Bone marrow (tissue), 2 donors: ENCODE measurements at regions not wholly inside any gene's neighbourhood (a gene's known extent, or its start where the extent isn't known, plus 50 kb on each side); places are given as distances from the start of the nearest gene placed in this dataset.
A peak's percentile ranks its signal among the peaks of the same experiment; 100 is the strongest.
"Not testable (repeated sequence)": the region's sequence is repeated elsewhere in the genome, so short reads cannot be mapped to it uniquely, and the experiment has no call there.

ENCODE experiments used
- DNase-seq, 2 donors: peaks; one replicate each; lab custom pipeline; 2025; lab: John Stamatoyannopoulos, UW

DNA sequence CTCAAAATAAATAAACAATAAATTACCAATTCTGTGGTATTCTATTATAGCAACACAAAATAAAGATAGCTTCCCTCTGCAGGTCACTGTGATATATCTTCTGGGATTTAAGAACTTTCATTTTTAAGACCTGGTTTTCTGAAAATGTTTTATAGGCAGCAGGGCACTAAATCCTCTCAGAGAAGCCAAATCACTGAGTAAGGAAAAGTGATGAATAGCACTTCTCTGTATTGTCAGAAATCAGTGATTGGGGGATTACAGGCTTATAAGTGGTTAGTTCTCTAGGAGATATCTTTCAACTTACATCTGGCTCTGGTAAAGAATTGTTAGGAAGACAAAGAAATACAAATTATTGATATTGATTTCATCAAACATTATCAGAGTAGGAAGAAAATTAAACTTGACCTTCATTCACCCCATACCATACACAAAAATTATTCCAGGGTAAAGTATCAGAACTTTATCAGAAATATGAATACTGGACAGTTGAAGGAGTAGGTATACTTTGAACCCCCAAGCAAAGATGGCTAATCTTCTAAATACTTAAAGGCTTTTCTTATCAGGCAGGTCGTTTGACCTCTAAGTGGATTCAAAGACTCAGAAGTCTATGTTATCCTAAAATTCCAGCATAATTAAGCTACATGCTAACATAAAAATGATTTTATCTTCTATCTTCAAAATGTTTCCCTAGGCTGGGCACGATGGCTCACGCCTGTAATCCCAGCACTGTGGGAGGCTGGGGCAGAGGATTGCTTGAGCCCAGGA is 81.6 kb upstream of the USP9X start:
- DNase-seq: no peak

DNA sequence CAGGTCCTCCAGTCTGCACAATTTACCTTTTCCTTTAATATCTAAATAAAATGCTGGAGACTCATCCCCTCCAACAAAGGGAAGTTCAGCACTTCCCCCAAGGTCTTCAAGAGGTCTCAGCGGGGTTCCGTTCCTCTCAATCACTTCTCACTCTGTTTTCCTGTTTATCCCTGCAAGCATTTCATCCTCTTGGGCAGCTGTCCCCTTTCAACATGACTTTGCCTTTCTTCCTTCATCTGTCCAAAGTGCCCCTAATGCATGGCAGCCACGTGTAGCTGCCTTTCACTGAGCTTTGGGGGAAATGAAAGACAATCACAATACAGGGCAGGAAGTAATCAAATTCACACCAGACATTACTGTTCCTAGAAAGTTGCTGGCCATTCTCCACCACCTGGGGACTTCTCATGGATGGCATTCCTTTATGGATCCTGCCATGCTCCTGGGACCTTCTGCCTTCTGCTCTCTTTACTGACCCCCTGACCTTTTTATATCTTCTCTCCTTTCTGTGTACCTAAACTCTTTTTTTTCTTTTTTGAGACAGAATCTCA is 79.7 kb upstream of the USP9X start:
- DNase-seq: peak in 1 of 2 donors; percentile 5

DNA sequence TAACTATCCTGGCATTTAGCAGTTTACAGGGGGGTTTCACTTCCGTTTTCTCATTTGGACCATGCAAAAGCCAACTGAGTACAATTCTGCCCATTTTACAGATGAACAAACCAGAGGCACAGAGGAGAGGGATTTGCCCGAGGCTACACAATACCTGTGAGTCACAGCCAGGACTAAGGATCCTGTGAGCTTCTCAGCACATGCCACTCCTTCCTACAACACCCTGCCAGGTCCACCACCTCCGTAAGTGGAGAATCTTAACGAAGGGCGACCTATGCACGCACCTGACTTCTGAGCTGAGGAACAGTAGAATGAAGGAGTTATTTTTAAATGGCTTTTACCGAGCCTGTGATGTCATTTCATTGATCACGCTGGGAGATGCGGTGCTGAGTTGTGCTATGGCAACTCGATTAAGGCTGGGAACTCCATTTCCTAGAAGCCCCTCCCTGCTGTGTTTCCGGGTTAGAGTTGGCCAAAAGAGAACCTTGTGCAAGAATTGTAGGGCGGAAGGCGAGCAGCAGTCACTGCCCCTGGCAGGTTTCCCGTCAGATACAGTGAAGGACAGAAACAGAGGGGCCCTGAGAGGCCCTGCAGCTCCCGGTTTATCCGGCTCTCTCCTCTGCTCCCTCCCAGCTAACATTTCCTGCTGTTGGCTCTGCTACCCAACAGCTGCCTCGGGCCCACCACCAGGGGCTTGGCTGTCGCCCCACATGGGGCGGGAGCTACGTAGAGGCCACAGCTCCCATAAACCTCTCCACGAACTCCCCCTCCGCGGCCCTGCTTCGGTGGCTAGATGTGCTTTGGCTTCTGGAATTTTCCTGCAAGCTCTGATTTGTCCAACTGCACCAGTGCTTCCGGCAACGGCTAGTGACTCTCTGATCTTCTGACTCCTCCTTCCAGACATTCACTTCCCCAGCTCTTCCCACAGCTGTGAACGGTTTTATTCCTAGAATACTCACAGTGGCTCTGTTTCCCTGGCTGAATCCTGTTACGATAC is 75.1 kb upstream of the USP9X start:
- DNase-seq: peak; percentile 24 to 57

DNA sequence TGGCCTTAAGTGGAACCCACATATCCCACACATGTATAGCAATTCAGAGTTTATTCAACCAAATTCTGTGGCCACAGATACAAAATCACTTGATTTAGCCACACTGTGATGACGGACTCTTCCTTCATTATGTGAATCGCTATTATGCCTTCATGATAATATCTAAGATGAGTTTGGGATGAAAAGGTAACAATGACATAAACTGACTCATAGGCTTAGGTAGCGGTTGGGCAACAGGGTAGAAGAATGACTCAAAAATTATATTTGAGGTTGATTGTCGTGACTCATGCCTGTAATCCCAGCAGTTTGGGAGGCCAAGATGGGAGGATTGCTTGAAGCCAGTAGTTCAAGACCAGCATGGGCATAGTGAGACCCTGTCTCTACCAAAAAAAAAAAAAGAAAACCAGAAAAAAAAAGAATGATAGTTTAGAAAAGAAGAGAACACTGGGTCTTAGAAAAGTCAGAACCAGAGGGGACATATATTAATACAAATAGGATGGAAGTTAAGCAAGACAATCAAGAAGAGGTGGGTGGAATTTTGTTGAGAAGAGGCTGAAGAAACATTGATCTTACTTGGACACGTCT is 70.4 kb upstream of the USP9X start:
- no peak for DNase-seq

DNA sequence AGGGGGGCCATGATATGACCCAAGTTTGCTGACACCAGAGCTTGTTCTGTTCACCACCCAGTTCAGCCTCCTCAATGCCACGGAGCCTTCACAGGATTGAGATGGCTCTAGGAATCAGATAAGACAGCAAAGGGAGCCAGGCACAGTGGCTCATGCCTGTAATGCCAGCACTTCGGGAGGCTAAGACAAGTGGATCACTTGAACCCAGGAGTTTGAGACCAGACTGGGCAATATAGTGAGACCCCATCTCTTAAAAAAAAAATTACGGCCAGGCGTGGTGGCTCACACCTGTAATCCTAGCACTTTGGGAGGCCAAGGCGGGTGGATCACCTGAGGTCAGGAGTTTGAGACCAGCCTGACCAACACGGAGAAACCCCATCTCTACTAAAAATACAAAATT is 67.5 kb upstream of the USP9X start:
- not testable (repeated sequence) for DNase-seq

DNA sequence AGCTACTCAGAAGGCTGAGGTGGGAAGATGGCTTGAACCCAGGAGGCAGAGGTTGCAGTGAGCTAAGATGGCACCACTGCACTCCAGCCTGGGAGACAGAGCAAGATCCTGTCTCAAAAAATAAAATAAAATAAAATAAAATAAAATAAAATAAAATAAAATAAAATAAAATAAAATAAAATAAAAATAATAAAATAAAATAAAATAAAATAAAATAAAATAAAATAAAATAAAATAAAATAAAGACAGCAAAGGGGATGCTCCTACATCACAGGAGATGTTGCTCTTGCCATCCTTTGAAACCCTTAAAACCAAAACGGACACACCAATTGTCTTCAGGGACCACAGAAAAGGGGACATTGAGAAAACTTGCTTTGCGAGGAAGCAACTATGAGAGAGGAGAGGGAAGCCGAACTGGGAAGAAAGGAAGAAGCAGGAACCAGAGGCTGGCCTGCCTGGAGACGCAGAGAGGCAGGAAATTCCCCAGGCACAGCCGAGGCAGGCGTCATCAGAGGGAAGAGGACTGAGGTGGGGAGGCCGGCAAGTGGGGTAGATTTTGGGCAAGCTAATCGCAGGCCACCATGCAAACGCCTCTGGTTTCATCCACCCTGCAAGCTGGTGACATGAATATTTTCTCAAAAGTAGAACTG is 66.7 kb upstream of the USP9X start:
- not testable (repeated sequence) for DNase-seq

DNA sequence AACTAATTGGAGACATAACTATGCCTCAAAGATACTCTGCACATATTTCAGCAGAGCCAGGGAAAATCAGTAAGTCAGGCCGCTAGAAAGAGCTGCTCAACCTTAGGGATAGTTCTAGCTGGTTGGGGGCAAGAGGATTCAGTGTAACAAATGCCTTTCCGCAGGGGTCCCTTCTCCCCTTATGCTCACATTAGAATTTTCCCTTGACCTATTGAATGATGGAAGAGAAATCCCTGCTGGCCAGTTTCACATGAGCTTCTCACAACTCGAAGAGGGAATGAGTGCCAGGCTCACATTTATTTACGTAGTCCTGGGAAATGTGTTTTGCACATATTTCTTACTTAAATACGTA is 66.2 kb upstream of the USP9X start:
- no peak for DNase-seq

DNA sequence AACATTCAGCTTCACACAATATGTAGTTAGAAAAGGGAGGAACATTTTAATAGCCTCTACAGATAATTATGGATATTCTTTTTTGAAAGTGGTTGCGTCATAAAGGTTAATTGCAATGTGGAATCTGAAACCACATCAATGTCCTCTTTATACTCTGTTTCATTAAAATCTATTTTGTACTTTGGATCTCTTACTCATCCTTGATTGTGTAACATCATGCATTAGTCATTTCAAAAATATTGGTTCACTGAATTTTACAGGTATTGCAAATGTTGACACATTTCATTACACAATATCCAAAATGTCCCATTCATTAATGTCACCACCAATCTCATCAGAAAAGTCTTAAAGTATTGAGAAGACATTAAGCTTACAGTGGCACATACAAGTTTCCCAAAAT is 62.7 kb upstream of the USP9X start:
- DNase-seq: no peak

DNA sequence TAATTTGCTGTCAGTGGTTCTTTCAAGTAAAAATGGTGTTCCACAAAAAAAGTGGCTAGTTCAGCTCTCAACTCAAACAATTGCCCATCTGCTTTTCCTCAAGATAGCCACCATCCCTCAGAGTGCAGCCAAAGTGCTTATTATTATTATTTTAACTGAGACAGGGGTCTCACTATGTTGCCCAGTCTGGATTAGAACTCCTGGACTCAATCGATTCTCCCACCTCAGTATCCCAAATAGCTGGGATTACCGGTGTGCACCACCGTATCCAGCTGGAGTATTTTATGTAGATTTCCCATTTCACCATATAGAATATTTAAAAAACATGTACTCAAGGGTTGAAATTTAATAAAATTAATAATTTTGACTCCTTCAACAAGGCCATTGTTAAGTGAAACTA is 62.1 kb upstream of the USP9X start:
- no peak for DNase-seq

DNA sequence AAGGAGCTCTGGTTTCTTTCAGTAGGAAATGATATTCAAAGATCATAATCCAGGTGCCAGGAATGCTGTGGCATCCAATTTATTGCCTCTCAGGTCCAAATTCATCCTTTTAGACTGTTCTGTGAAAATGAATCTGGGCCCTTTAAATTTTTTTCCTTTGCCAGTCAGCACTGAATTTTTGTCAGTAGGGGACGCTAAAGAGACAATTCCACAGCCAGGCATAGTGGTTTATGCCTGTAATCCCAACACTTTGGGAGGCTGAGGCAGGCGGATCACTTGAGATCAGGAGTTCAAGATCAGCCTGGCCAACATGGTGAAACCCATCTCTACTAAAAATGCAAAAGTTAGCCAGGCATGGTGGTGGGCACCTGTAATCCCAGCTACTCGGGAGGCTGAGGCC is 60.9 kb upstream of the USP9X start:
- not testable (repeated sequence) for DNase-seq

DNA sequence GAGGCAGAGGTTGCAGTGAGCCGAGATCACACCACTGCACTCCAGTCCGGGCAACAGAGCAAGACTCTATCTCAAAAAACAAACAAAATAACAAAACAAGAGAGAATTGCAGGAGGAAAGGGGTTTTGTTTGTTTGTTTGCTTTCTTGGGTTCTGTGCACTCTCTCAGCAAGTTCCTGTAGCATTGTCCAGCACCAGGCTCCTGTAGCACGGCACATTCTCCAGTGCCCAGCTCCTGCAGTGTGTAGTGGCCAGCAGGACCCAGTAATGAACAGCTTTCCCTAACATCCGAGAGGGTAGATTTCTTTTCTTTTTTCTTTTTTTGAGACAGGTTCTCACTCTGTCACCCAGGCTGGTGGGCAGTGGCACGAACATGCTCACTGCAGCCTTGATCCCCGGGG is 60.5 kb upstream of the USP9X start:
- DNase-seq: no peak

DNA sequence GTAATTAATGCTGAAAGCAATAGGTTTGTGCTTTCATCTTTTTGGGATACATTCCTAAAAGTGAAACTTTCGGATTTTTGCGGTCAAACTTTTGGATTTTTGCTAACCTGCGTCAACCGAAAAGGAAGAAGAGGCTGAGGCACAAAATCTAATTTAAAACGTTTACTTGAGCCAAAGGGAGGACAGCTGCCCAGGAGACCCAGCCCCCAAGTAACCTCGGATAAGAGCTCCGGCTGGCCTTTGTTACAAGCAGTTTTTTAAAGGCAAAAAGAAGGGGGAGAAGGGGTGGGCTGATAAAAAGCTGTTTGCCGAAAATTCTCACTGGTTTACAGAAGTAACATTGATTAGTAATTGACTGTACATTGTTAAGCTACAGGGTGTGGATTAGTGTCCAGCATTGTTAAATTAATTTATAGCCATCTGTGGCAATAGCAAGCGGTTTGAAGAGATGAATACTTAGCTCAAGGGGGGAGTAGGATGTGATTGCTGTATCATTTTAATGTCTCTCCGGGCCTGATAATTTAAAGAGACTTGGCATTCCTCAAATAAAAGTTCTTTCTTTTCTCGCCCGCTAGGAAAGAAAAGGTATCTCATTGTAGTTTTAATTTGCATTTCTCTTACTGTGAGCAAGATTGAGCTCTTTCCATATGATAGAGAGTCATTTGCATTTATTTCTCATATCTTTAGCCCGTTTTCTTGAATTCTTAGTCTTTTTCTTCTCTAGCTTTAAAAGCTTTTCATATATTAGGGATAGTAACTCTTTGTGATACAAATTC is 59.1 kb upstream of the USP9X start:
- no peak for DNase-seq

DNA sequence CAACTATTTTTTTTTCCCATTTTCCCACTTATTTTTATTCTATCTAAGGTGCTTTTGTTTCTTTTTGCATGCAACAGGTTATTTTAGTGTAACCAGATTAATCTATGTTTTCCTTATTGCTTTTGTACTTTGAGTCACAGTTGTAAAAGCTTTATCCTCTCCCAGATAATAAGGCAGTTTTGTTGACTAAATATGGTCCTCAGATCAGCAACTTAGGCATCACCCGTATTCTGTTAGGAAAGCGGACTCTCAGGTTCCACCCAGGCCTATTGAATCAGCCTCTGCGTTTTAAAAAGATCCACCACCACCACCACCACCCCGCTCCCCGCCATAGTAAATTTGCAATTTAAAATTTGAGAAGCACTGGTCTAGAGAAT is 58.6 kb upstream of the USP9X start:
- DNase-seq: no peak

DNA sequence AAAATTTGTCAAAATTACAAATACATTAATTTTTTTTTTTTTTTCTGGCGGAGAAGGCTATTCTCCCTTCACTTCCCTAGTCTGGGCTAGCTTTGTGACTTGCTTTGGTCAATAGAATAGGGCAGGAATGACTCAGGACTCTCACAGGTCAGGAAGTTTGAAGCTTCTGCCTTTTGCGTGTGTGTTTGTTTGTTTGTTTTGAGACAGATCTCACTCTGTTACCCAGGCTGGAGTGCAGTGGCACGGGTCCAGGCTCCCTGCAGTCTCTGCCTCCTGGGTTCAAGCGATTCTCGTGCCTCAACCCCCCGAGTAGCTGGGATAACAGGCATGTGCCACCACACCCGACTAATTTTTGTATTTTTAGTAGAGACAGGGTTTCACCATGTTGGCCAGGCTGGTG is 55.9 kb upstream of the USP9X start:
- DNase-seq: no peak

DNA sequence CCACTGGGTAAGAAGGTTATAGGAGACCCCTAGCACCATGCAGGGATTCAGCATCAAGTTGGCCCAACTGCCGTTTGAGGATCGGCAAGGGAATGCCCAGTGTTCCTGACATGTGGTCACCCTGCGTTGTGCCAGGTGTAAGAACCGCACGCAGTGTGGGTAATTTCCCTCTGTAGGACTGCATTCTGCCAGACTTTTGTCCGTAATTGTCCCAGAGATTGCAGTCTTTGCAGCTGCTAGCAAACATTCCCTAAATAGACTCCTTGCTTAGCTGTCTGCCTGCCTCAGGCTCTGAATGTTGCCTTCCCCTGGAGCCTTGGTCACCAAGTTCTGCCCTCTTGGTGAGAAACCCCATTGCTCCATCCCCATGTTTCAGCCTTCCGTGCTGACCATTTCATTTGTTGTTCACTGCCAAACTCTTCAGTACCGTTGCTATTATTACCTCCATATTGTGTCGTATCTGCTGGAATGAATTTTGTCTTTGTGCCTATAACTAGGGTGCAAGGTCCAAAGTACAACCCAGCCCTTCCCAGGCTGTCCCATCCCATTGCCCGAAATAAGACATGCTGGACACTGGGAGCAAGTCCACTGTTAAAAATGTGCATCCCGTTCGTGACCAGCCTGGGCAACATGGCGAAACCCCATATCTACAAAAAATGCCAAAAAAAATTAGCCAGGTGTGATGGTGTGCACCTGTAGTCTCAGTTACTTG is 53.8 kb upstream of the USP9X start:
- no peak for DNase-seq

DNA sequence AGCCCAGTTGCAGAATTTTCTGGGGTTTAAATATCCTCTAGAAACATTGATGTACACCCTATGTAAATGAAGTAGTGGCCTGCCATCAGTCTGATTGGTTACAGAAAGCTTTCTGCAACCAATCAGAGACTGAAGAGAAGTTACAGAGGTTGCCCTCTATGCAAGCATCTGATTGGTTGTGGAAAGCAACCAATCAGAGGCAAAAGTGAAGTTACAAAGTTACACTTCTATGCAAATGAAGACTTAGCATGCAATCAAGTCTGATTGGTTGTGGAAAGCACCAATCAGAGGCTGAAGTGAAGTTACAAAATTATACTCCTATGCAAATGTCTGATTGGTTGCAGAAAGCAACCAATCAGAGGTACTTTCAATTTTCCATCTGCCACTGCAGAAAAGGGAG is 51.9 kb upstream of the USP9X start:
- no peak for DNase-seq

DNA sequence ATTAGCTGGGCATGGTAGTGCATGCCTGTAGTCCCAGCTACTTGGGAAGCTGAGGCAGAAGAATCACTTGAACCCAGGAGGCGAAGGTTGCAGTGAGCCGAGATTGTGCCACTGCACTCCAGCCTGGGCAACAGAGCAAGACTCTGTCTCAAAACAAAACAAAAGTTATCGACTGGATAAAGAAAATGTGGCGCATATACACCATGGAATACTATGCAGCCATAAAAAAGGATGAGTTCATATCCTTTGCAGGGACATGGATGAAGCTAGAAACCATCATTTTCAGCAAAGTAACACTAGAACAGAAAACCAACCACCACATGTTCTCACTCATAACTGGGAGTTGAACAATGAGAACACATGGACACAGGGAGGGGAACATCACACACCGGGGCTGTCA is 50.3 kb upstream of the USP9X start:
- DNase-seq: not testable (repeated sequence)
